ENCODE measurements at regions not wholly inside any gene's neighbourhood (a gene's known extent, or its start where the extent isn't known, plus 50 kb on each side); places are given as distances from the start of the nearest gene placed in this dataset.
A peak's percentile ranks its signal among the peaks of the same experiment; 100 is the strongest.
"Not testable (repeated sequence)": the region's sequence is repeated elsewhere in the genome, so short reads cannot be mapped to it uniquely, and the experiment has no call there.

DNA sequence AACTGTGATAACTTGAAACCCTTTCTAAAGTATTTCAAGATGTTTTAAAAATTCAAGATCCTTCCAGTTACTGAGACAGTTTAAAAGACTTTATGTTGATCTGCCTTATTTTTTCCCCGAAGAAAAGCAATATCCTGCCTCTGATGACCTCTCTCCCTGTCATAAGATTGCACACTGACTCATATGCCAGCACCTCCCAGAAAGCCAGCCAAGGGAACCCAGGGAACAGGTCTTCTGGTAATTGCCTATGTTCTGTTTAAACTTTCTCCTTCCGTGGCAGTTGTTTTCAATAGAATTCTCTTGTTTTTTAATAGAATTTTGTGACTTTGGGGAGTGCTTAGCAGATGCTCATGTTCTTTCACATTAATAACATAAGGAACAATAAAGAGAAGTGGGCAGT lies 300.2 kb upstream of the PRKD1 start:
- no peak for DNase-seq

DNA sequence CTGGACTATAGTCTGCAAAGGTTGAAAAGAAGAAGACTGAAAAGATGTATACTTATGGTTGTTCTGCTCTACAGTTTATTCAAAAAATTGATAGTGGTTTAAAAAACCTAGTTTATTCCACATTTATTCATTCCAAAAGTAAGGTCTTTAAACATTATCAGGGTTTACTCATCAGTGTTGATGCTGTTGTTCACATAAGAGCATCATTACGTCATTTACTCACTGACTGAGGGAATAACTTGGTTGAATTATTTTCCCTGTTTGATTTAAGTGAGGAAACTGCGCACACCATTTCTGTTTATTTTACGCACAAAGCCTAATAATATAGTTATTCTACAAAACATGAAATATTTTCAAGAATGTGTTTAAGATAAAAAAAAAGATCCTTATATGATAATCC lies 303.1 kb upstream of the PRKD1 start:
- no peak for DNase-seq

DNA sequence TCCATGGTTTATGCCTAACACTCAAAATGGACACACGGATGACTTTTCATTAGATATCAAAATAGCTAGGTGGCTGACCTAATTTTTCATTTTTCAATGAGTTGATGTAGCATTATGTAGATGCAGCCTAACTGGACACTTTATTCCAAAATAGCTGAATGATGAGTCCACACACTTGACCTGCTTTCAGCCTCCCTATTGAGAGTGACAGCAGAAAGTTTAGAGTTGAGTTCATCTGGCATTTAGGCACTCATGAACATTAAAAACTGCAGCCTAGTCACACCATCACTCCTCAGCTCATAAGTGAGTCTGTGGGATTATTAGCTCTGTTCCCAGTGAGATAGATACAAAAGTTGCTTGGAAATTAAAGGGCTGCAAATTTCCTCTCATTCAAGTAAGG lies 307.3 kb upstream of the PRKD1 start:
- no peak for DNase-seq

DNA sequence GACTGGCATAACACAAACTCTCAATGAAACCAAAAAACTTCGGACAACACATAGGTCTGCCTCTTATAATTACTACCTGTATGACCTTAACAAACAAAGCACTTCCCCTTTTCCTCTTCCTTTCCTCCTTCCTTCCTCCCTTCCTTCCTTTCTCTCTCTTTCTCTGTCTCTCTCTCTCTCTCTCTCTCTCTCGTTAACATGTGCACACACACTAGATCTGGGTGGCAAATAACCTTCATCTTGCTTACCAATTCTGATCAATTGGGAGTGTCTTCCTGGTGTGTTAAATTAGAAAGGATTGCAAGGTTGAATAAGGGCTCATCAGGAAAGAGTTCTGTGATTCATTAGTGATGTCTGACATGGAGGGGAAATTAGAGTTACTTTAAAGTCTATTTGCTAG lies 307.8 kb upstream of the PRKD1 start:
- DNase-seq, result no peak

DNA sequence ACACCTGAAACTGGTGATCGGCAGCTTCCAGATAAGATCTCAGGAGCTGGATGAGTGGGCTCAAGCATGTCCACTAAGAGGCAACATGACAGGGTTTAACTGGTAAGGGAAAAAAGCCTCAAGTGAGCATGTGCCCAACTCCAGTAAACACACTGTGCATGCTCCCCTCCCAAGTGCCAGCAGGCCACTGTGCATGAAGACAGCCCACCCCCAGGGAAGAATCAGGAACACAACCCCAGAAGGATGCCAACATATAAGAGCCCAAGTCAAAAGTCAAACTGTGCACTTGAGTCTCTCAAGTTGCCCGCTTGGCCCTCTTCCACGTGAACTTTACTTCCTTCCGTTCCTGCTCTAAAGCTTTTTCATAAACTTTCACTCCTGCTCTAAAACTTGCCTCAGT lies 311.3 kb upstream of the PRKD1 start:
- no peak for DNase-seq

DNA sequence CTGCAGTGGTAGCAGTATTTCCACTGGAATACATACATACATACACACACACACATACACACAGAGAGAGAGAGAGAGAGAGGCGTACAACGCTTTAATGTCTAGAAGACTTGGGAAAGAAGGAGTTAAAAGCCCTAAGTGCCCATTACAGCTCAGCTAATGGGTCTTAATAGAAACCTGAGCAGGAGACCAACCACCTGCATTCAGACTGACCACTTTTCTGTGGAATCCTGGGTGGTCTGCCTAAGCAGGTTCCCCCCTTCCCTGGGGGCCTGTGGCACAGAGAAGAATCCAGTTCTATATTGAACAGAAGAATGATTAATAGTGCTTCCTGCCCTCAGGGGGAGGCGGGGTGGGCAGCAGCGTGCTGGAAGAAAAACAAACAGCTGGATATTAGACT lies 312.4 kb upstream of the PRKD1 start:
- DNase-seq, result no peak

DNA sequence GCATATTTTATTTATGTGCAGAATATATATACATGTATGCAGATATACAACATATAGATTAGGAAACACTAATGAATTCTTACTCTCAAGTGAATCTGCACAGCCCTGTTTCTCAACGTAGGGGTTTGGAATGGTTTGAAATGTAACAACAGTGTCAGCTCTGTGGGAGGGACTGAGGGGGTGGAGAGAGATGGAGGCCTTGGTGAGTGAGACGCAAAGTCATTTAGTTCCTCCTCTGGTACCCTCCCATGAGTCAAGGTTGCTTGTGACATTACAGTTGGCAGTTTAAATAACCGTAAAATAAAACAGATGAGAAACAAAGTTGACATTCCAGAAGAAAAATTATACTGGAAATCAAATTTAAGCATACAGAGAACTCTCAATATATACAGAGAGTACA lies 313.0 kb upstream of the PRKD1 start:
- DNase-seq, result no peak

DNA sequence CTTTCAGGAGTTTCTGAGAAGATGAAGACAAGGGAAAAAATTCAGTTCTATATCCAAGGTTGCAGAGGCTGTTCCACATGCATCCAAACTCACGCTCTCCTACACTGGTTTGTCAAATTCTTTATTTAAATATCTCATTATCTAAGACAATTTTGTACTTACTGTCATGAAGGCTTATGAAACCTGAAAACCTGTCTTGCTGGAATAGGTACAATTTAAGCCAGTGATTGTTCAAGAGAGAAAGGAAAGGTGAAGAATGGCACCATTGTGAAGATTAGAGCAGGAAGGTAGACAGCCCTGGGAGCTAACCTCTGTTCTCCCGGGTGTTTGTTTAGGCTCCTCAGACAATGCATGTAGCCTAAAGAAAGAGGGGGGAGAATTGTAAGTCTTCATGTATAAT lies 315.1 kb upstream of the PRKD1 start:
- no peak for DNase-seq

DNA sequence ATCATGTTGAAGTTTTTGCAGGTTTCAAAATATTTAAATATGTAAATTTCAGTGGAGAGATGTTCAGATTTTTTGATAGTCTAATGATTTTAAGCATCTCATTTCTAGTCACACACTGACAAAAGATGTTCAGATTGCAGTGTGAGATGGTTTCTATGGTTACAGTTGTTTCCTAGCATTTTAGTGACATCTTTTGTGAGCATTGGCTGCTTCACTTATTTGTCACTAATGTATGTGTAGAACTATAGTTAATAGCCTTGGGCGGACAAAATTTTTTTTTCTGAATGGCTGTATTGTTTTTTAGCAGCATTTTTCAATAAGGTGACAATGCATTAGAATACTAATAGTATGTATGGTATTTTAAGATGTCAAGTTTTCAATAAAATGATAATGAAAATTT lies 315.6 kb upstream of the PRKD1 start:
- no peak for DNase-seq

DNA sequence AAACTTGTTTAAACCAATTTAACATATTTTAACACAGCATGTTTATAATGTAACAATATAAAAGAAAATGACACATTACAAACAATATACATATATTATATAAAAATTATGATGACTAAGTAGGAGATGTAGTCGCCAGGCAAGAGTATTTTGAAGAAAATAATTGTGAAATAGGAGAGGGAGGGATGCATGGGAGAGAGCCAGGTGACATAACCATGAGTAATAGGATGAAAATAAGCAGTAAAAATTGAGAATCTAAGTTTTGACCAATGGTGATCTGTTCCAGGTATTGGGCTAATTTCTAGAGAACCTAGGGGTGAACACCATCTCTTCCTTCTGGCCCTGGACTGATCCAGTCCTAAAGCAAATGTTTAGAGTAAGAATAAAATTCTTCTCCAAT lies 315.2 kb upstream of the G2E3 start:
- no peak for DNase-seq

DNA sequence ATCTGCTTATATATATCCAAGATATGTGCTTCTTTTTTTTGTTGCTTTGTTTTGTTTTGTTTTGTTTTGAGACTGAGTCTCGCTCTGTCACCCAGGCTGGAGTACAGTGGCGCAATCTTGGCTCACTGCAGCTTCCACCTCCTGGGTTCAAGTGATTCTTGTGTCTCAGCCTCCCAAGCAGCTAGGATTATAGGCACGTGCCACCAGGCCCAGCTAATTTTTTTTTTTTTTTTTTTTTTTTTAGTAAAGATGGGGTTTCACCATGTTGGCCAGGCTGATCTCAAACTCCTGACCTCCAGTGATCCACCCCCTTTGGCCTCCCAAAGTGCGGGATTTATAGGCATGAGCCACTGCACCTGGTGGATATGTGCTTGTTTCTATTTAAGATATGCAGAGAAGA lies 314.6 kb upstream of the G2E3 start:
- not testable (repeated sequence) for DNase-seq

DNA sequence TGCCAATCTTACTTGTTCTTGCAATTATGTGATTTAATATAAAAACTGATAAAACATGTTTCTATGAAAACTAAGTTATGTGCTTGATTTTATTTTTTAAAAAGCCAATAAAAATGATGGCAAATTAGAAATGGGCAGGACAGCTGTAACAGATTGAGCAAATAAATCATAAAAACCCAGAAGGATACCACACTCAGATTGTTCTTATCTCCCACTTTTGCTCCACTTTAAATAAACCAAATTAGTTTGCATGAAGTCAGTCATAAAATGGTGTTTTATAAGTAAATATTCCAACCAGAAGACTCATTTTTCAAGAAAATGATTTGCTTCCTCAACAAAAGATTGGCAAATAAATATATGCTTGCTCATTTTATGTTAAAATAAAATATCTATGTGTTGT lies 307.9 kb upstream of the G2E3 start:
- DNase-seq, result no peak

DNA sequence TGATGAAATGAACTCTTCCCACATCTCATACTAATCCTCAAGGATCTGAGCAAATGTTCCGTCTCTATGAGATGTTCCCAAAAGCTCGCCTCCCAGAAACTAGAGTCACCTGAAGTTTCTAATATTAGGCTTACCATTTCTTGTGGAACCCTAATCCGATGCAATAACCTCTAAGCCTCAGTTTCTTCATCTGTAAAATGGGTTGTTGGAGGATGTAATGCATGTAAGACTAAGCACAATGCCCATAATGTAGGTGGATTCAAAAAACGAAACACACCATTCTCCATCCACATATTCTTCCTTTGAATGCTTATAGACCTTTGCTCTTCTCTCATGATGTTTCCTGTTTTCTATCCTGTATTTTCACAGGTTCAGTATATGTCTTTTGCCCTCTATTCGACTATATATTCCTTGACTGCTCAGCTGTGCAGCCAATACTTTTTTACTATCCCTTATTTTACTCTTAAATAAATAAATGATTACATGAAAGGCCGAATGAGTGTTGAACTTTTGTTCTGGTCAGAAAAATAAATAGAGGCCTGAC lies 307.3 kb upstream of the G2E3 start:
- DNase-seq, result no peak

DNA sequence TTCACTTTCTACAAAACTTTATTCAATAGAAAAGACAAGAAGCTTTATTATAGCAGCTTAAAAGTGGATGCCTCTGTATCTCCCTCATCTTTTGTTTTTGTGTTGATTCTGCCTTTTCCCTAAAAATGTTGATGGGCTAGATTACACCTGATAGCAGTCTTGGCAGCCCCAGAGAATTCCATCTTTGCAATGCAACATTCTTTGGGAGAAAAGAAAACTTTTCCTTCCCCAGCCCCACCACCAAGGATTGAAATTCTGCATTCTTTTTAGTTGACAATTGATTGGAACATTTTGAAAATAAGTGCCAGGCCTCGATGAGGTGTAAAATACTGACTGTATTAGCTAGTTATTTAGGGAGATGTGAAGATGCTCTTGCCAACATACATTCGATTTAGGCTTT lies 306.8 kb upstream of the G2E3 start:
- no peak for DNase-seq

DNA sequence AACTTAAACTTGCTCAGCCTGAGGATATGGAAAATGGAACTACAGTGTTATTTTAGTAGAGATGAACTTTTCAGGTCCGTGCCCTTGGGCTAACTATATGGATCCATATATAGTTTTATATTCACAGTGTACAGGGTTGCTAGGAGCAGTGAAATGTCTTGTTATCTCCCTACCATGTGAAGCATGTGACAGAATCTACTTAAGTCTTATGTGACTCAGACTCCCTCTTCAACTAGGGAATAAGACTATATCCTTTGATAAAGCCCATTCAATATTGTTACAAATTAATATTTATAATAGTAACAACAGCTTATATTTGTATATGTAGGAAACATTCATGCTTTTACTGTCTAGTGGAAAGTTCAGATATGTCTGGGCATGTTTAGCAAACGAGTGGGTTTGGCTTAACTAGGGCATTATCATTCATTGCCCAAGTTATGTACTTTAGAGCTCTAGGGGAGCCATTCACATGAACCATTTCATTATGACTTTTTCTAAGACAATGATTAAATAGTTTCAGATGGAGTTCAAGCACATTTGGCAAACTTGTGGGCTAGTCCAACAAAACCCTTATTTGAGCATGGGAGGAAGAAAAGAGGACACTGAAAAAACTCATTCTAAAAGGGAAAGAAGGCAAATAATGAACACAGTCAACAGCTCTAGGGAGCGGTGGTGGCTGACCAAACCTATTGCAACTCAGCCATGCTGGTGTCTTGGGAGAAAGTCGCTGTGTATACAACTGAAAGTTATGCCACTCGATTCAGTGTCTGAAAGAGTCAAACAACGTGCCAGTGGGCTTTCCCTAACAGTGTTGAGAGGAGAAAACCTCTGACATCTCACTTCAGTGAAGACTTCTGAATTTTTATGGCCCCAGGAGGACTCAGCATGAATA lies 305.9 kb upstream of the G2E3 start:
- DNase-seq, result no peak

DNA sequence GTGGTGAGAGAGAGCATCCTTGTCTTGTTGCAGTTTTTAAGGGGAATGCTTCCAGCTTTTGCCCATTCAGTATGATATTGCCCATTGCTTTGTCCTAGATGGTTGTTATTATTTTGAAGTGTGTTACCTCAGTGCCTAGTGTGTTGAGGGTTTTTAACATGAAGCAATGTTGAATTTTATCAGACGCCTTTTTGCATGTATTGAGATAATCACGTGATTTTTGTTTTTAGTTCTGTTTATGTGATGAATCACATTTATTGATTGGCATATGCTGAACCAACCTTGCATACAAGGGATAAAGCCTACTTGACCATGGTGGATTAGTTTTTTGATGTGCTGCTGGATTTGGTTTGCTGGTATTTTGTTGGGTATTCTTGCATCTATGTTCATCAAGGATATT lies 302.3 kb upstream of the G2E3 start:
- no peak for DNase-seq

DNA sequence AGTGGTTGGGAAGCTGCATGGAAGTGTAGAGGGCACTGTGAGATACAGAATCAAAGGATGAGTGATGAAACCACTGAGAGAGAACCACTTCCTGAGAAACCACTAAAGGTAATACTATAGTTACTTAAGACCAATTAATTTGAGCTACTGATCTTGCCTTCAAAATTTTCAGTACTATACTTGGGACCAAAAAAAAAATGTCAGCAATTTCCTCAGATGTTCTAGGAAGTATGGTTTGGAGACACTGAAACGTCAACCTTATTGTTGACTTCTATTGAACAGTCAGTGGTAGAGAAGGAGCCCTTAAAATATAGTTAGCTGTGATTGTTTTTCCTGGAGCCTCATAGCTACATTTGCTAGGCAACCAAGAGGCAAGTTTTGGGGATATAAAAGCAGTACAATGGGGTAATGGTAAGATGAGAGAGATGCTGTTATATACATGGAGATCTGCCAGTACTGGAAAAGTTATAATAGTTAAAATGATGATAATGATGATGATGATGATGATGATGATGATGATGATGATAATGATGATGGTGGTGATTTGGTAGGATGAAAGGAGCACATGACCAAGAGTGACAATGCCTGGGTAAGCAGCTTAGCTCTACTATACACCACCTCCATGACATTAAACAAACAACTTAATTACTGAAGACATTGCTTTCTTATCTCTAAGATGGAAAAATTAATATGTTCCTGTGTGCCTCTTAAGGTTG lies 300.9 kb upstream of the G2E3 start:
- DNase-seq, result no peak

DNA sequence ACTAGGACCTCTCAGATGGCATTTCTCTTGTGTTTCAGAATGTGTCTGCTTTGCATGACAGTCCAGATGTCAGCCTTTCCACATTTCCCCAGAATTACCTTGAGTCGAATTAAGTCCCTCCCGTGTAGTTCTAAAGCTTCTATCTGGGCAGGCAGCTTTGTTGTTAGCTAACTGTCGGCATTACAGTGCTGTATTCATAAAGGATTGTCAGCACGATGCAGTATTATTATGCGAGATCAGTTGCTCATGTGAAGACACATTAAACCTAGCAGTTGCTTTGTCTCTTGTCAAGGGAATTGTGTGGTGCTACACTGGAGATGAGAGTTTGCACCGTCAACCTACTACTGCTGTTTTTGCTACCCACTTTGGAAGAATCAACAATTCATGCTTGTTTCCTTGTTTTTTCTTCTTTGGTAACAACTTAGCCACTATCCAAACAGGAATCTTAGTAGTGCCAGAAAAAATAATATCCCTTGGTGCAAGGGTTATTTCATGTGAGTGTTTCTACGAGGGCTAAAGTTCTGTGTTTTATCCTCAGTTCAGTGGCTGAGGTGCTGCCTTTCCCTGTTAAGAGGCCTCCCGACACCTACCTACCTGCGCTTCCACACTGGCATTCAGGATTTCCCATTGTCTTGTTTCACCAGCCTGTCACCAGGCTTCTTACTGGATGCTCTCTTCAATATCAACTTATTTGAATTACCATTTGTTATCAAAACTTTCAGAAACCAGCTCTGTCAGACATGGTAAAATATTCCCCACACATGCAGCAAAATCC lies 297.9 kb upstream of the G2E3 start:
- DNase-seq, result no peak

DNA sequence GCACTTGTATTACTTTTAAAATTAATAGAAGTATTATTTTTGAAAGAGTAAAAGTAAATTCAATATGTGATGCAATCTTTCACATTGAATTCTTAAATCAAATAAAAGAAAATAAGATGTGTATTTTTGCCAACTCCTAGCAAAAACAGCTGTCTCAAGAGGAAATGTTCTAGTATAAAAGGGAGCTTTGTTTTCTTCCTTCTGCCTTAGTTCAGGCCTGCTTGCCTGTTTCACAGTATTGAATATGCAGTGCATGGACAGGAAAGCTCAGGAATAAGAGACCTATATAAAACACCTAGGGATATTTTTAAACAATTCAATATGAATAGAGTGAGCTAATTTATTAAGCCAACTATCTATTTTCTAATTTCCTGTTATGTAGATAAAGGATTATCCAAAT lies 294.8 kb upstream of the G2E3 start:
- DNase-seq, result no peak

DNA sequence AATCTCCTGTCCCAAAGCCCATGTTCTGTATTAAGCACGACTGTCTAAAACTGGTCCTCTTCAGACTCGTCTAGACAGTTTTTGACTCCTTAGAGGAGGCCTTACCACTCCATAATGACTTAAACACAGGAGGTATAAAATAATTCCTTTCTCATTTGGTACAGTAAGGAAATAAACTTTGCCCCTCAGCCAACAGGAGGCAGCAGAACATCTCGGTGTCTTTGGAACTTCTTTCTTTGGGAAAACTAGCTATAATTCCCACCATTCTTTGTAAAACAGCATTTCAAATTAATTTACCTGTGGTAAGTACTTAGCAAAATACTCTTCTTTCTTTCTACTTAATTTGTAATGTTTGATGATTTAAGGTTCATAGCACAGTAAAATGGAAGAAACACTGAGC lies 292.7 kb upstream of the G2E3 start:
- no peak for DNase-seq

DNA sequence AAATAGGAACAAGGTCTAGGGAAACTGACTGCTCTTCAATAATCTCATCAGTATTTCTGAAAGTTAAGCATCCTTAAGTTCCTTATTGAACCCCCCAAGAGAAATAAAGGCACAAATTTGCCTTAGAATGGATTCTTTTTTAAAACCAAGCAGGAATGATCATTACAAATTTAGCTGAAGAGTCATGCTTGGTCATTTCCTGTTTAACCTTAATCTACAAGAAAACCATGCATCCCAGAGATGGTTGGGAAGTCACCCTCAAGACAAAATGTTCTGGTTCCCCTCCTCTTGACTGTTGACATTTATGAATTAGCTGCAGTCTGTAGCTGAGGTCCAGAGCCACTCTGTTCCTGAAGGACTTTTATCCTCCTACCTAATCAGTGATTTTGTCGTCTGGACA lies 291.8 kb upstream of the G2E3 start:
- no peak for DNase-seq

DNA sequence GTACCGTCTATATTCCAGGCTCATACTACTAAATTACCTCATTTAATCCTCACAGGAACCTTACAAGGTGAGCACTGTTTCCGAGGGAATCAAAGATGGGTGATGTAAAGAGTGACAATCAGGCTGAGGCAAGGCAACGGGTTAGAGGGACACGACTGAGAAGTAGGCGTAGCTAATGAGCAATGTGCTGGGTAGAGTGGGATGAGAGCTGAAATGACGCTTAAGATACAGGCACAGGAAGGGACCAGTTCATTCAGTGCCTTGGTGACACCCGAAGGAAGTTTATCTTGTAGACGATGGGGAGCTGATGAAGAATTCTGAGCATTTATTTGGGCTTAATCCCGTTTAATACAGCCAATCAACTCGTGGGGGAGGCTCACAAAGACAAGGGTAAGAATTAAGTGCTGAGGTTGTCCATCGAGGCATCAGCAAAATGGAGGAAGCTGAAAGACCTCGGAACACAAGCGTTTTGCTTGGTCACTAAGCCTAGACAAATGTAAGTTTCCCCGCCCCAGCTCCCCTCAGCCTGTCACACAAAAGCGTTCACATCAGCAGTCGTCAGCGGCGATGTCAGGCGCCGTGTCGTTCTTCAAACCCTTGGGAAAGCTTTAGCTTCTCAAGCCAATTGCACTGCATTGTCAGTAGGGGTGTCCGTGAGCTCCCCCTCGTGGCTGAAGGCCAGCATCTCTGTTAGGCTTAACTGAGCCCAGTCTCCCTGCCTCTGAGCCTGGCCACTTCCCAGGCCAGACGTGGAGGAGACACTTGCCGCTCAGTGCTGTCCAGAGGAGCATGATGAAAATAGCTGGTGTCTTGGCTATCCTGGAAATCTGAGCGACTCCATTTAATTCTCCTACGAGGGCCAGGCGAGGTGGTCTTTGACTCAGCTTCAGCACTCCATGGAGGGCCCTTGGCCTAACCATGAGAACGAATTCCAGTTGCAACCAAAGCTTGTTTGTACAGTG lies 288.5 kb upstream of the G2E3 start:
- DNase-seq, result peak; percentile 15

Data from NCI-H345 (cell line).